ENCODE measurements at regions not wholly inside any gene's neighbourhood (a gene's known extent, or its start where the extent isn't known, plus 50 kb on each side); places are given as distances from the start of the nearest gene placed in this dataset.

GRCh38 chr20:61024390-61024789, 227.7 kb upstream of the CDH4 start:
- Histone ChIP-seq H3K27ac (ENCODE audit: low read depth in 1 of 2, low read length in 1 of 2) (no peak overlapping the region), H3K4me3 (no peak overlapping the region), H3K27me3 (ENCODE audit: control insufficient read depth in 3 of 3, insufficient read depth in 3 of 3, low read length in 2 of 3) (peaks cover 0 to 10% (median 0%) of the 10 kb centered on the region in 3 donors), H3K36me3 (ENCODE audit: control insufficient read depth in 4 of 4, insufficient read depth in 4 of 4, low read length in 4 of 4) (no peaks in the 10 kb centered on the region), H3K9me3 (ENCODE audit: control insufficient read depth in 4 of 4, insufficient read depth in 3 of 4, low read length in 3 of 4) (peaks cover 0 to 5% (median 0%) of the 10 kb centered on the region in 4 donors), H3K4me1 (ENCODE audit: control insufficient read depth in 5 of 5, insufficient read depth in 5 of 5, low read length in 5 of 5) (no peaks in the 10 kb centered on the region), H3K9ac (ENCODE audit: insufficient read depth in 1 of 2, low read length in 2 of 2) (no peak overlapping the region)
- ATAC-seq (ENCODE audit: insufficient read depth, low FRiP score): no peak
- WGBS, 2 donors: 80 to 85% methylated on average over 11 of the region's 11 CpGs
- no peak for TF ChIP-seq CTCF (IDR thresholded peaks at IDR 0.05; ENCODE audit: control extremely low read depth, extremely low read depth)
- no peak for DNase-seq

GRCh38 chr20:61025536-61025935, 226.5 kb upstream of the CDH4 start:
- Histone ChIP-seq H3K36me3 (ENCODE audit: control insufficient read depth in 4 of 4, insufficient read depth in 4 of 4, low read length in 4 of 4) (no peaks in the 10 kb centered on the region), H3K4me3 (no peak overlapping the region), H3K9ac (ENCODE audit: insufficient read depth in 1 of 2, low read length in 2 of 2) (no peak overlapping the region), H3K27ac (ENCODE audit: low read depth in 1 of 2, low read length in 1 of 2) (no peak overlapping the region), H3K4me1 (ENCODE audit: control insufficient read depth in 5 of 5, insufficient read depth in 5 of 5, low read length in 5 of 5) (no peaks in the 10 kb centered on the region), H3K27me3 (ENCODE audit: control insufficient read depth in 3 of 3, insufficient read depth in 3 of 3, low read length in 2 of 3) (peaks cover 0 to 5% (median 0%) of the 10 kb centered on the region in 3 donors), H3K9me3 (ENCODE audit: control insufficient read depth in 4 of 4, insufficient read depth in 3 of 4, low read length in 3 of 4) (peaks cover 0 to 4% (median 0%) of the 10 kb centered on the region in 4 donors)
- 90 to 92% methylated on average over 10 of the region's 10 CpGs for WGBS, 2 donors
- TF ChIP-seq CTCF (IDR thresholded peaks at IDR 0.05; ENCODE audit: control extremely low read depth, extremely low read depth): no peak
- ATAC-seq (ENCODE audit: insufficient read depth, low FRiP score): no peak
- DNase-seq: no peak

GRCh38 chr20:61026173-61026572, 225.9 kb upstream of the CDH4 start:
- DNase-seq (no peak), ATAC-seq (ENCODE audit: insufficient read depth, low FRiP score) (no peak)
- Histone ChIP-seq H3K4me3 (no peak overlapping the region), H3K27ac (ENCODE audit: low read depth in 1 of 2, low read length in 1 of 2) (no peak overlapping the region), H3K4me1 (ENCODE audit: control insufficient read depth in 5 of 5, insufficient read depth in 5 of 5, low read length in 5 of 5) (no peaks in the 10 kb centered on the region), H3K9me3 (ENCODE audit: control insufficient read depth in 4 of 4, insufficient read depth in 3 of 4, low read length in 3 of 4) (peaks cover 0 to 4% (median 0%) of the 10 kb centered on the region in 4 donors), H3K36me3 (ENCODE audit: control insufficient read depth in 4 of 4, insufficient read depth in 4 of 4, low read length in 4 of 4) (no peaks in the 10 kb centered on the region), H3K27me3 (ENCODE audit: control insufficient read depth in 3 of 3, insufficient read depth in 3 of 3, low read length in 2 of 3) (peaks cover 0 to 5% (median 0%) of the 10 kb centered on the region in 3 donors), H3K9ac (ENCODE audit: insufficient read depth in 1 of 2, low read length in 2 of 2) (no peak overlapping the region)
- TF ChIP-seq CTCF (IDR thresholded peaks at IDR 0.05; ENCODE audit: control extremely low read depth, extremely low read depth): no peak
- WGBS, 2 donors: 94 to 97% methylated on average over 6 of the region's 6 CpGs

- Histone ChIP-seq H3K9ac (ENCODE audit: insufficient read depth in 1 of 2, low read length in 2 of 2) (no peak overlapping the region), H3K27me3 (ENCODE audit: control insufficient read depth in 3 of 3, insufficient read depth in 3 of 3, low read length in 2 of 3) (peaks cover 0 to 5% (median 0%) of the 10 kb centered on the region in 3 donors), H3K36me3 (ENCODE audit: control insufficient read depth in 4 of 4, insufficient read depth in 4 of 4, low read length in 4 of 4) (no peaks in the 10 kb centered on the region), H3K27ac (ENCODE audit: low read depth in 1 of 2, low read length in 1 of 2) (no peak overlapping the region), H3K9me3 (ENCODE audit: control insufficient read depth in 4 of 4, insufficient read depth in 3 of 4, low read length in 3 of 4) (peaks cover 0 to 4% (median 0%) of the 10 kb centered on the region in 4 donors), H3K4me1 (ENCODE audit: control insufficient read depth in 5 of 5, insufficient read depth in 5 of 5, low read length in 5 of 5) (no peaks in the 10 kb centered on the region), H3K4me3 (no peak overlapping the region)
- no peak for TF ChIP-seq CTCF (IDR thresholded peaks at IDR 0.05; ENCODE audit: control extremely low read depth, extremely low read depth)
- DNase-seq (no peak), ATAC-seq (ENCODE audit: insufficient read depth, low FRiP score) (no peak)
- WGBS, 2 donors: 76 to 86% methylated on average over 5 of the region's 5 CpGs
Observed at GRCh38 chr20:61026731-61027130, 225.3 kb upstream of the CDH4 start.

All from lung (tissue), 11 donors.